GM19025 (cell line): ENCODE measurements at regions not wholly inside any gene's neighbourhood (a gene's known extent, or its start where the extent isn't known, plus 50 kb on each side); places are given as distances from the start of the nearest gene placed in this dataset.
"Not testable (repeated sequence)": the region's sequence is repeated elsewhere in the genome, so short reads cannot be mapped to it uniquely, and the experiment has no call there.

Experiments
- ATAC-seq: cut with Tn5 transposase; IDR thresholded peaks from one replicate; pipeline ENCODE4 v1.9.1; 2021; ENCODE audit warnings: mild to moderate bottlenecking, low read depth, moderate library complexity; ENCODE audit not compliant: unreplicated experiment

- no peak for ATAC-seq
These were observed 228.9 kb downstream of the TTC8 start for GRCh38 chr14:89053303-89053702.

DNA sequence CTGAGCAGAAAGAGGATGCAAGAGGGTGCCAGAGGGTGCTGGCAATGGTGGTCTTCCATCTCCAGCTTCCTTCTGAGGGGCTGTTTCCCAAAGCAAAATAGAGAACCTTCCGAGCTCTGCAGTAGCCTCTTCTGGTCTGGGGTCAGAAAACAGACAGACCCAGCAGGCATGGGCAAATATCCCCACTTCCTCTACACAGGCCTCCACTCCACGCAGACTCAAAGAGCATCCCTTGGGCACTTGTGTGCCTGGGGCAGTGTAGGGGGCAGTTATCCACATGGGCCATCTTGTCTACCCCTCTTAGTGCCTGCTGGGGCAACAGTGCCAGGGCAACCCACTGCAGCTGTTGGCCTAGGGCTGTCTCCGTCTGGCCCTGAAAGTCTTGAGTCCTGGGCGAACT is 231.9 kb downstream of the TTC8 start:
- ATAC-seq, result no peak

DNA sequence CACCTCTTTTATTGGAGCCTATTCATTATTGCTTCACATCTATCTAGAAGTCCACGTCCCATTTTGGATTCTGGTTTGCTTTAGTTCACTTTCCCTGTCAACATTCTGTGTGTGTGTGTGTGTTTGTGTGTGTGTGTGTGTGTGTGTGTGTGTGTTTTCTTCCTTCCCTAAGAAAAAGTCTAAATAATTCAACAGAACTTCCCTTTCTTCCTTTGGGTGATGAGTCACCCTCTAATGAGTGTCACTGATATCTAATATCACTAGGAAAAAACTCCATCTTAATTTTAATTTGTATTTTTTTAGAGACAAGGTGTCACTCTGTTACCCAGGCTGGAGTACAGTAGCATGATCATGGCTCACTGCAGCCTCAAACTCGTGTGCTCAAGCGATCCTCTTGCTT is 234.2 kb downstream of the TTC8 start:
- ATAC-seq, result no peak

GRCh38 chr14:89060191-89060590 is 235.7 kb downstream of the TTC8 start:
- ATAC-seq, result no peak

DNA sequence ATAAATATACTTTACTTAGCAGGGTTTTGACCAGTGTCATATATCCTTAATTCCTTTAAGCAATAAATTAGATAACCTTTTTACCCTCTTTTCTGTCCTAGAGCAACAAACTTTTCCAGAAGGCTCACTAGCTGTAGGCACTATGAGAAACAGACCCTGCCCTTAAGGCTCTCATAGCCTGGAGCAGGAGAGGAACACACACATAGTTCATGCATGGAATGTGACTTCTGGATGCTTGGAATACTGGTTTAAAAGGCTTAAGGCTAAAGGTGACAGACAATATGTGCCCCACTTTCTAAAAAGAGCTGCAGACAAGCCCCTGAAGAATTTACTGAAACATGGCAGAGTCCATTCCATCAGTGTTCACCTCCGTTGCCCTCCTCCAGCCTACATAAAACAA is 237.2 kb downstream of the TTC8 start:
- no peak for ATAC-seq

DNA sequence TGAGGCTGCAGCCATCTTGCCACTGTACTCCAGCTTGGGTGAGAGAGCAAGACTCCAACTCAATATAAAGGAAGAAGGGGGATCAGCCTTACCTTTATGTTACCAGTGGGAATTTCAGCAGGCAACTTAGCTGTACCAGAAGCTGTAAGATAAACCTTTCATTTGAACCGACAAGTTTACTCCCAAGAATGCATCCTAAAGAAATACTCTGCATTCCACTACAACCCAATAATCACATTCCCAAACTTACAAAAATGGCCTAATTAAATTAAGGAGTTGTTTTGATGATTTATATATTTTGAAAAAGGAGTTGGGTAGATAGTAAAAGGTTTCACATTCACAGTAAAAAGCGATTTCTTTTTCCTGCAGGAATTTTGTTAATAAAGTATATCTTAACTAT is 241.4 kb downstream of the TTC8 start:
- no peak for ATAC-seq

- ATAC-seq, result no peak
These were observed 243.0 kb downstream of the TTC8 start for GRCh38 chr14:89067293-89067972.

DNA sequence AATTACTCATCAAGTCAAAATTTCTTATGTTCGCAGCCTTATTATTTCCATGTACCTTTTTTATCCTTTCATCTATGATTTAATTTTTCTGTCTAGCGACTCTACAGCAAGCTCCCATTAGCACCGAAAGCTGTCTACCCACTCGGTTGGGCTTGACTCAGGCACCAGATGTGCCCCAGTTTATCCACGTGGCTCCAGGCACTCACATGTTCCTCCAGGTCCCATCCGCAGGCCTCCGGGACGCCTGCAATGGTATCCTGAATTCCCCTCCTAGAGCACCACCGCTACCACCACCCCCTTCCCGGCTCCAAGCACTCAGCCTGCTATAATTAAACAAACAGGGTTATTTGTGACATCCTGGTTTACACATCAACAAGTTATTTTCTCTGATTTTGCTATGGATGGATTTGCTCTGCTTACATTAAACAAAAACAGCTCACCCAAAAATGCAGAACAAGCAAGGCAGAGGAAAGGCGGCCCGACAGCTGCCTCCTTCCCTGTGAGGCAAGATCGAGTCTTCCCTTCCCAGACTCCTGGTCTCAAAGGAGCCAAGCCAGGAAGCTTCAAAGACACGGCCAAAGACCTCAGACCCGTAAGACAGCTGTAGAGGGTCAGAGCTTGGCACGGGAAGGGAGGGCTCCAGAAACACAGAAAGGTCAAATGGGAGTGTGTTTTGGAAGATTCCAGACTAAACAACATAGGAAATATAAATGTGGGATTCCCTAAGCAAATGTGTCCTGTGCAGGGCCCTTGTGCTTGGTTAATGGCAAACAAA is 253.8 kb downstream of the TTC8 start:
- ATAC-seq, result no peak

DNA sequence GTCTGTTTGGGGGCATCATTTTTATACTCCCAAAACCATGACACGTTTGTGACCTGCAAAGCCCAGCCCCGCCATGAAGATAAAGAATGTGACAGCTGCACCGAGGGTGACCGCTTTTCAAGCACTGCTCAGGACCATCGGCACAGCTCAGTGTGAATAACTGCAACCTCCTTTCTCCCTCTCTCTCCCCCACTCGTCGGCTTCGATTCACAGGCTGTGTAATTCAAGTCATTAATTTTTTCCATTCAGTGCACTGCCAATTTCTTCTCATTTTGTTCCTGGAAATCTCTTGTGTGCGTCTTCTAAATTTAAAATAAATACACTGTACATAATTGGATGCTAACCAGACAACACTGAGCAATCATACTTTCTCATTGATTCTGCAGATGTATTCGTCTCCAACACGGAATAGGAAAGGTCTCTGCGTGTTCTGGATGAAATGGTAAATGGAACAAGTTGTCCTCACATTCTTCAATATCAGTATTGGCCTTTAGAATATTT is 260.8 kb downstream of the TTC8 start:
- ATAC-seq, result no peak

DNA sequence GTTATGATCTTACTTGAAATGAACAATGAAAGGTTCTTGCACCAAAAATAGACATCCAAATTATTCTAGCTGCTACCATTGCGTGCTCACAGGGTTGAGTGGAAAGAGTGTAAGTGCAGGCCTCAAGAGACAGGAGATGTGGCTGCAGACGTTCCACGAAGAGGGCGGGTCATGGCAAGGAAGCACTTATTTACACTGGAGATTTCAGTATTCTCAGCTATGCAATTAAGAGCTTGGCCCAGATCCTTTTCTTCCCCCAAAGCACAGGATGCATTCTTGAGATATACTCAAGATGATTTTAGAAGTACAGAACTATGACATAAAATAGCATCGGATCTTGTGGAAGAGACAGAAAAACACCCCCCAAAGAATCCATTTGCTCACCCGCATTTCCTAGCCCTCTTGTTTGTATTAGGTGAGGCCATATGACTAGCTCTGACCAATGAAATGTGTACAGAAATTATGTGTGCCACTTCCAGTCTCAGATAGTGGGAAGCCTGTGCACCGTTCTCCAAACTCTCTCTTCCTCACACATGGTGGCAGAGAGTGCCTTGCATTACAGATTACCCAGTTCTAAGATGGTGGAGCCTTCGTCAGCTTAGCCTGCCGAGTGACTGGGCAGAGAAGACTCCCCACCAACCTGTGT is 261.4 kb downstream of the TTC8 start:
- no peak for ATAC-seq

DNA sequence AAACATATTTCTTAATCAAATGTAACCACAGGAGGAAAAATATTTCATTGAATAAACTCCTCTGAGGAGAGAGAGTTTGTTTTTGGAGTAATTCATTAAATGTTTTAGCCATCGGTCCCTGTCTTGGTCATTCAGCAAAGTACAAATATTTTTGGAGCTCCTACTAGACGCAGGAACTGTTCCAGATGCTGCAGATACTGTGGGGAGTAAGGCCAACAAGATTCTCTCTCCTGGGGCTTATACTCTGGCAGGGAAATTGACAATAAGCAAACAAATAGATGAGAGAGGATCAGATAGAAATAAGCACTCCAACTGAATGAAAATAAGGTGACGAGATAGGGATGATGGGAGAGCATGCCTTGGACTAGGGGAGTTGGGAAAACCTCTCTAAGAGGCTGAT is 264.1 kb downstream of the TTC8 start:
- ATAC-seq, result no peak

DNA sequence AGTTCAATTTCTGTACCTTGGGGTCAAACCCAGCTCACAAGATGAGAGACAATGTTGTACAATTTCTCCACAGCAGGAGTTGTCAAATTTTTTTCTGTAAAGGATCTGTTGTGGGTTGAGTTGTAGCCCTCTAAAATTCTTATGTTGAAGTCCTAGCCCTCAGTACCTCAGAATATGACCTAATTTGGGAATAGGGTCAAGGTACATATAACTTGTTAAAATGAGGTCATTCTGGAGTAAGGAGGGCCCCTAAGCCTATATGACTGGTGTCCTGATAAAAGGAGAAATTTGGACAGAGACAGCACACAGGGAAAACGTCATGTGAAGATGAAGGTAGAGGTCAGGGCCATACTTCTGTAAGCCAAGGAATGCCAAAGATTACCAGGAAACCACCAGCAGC is 264.9 kb downstream of the TTC8 start:
- no peak for ATAC-seq

GRCh38 chr14:89091781-89092180 is 267.3 kb downstream of the TTC8 start:
- no peak for ATAC-seq

GRCh38 chr14:89093083-89093730 is 268.8 kb downstream of the TTC8 start:
- ATAC-seq, result no peak

DNA sequence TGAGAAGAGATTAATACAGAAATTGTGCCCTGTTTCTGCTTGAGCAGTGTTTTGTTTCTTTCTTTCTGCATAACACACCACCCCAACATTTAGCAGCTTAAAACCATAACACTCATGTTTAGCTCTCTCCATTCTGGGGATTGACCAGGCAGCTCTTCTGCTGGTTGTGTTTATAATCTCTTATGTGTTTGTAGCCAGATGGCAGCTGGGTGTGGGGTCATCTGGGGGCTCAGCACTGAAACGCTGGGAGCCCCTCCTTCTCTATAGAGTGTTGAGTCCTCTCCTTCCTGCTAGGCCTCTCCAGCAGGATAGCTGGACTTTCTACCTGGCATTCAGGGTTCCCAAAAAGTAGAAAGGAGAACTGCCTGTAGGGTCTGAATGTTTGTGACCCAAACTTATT is 270.6 kb downstream of the TTC8 start:
- ATAC-seq, result no peak

- no peak for ATAC-seq
These were observed 272.5 kb downstream of the TTC8 start for GRCh38 chr14:89096946-89097345.

DNA sequence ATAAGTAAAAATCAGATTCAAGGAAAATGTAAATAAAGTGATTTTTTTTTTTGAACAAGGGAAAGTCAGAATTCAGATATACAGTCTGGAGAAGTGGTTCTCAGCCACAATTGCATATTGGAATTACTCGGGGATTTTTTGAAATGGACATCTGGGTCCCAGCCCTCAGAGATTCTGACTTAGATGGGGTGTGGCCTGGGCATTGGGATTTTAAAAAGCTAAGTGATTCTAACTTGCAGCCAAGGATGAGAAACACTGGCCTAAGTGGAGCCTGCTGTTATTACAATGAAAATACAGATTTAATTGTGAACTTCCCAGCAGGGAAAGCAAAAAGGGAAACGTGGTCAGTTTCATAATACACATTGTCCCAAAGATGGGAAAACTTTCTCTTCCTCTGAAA is 273.8 kb downstream of the TTC8 start:
- no peak for ATAC-seq

DNA sequence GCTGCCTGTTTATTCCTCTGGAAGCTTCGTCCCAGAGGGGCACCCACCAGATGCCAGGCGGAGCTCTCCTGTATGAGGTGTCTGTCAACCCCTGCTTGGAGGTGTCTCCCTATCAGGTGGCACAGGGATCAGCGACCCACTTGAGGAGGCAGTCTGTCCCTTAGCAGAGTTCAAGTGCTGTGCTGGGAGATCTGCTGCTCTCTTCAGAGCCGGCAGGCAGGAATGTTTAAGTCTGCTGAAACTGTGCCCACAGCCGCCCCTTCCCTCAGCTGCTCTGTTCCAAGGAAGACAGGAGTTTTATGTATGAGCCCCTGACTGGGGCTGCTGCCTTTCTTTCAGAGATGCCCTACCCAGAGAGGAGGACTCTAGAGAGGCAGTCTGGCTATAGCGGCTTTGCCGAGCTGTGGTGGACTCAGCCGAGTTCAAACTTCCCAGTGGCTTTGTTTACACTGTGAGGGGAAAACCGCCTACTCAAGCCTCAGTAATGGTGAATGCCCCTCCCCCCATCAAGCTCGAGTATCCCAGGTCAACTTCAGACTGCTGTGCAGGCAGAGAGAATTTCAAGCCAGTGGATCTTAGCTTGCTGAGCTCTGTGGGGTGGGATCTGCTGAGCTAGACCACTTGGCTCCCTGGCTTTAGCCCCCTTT is 279.8 kb downstream of the TTC8 start:
- ATAC-seq, result not testable (repeated sequence)

GRCh38 chr14:89104861-89105260 is 280.4 kb downstream of the TTC8 start:
- ATAC-seq, result not testable (repeated sequence)
